HEK293T (cell line): ENCODE measurements at regions not wholly inside any gene's neighbourhood (a gene's known extent, or its start where the extent isn't known, plus 50 kb on each side); places are given as distances from the start of the nearest gene placed in this dataset.

Experiments
- CTCF ChIA-PET: fragments of 350-600 bp; formaldehyde crosslinking; extraction: SDS; loops from one replicate; lab custom pipeline; 2021; ENCODE audit warnings: antibody characterized with exemption, inconsistent platforms; lab: Yijun Ruan, JAX
- POLR2A ChIA-PET: fragments of 350-600 bp; formaldehyde crosslinking; extraction: SDS; loops from one replicate; lab custom pipeline; 2020; ENCODE audit warnings: antibody characterized with exemption, inconsistent platforms; lab: Yijun Ruan, JAX
- DNase-seq: peaks from one replicate; pipeline ENCODE4 v3.0.0; 2012; ENCODE audit warnings: mixed read lengths; ENCODE audit errors: extremely low spot score
- ARNT ChIP-seq: fragments of 450-650 bp; IDR thresholded peaks from 2 replicates; pipeline ENCODE4 v1.6.1; 2017; ENCODE audit warnings: mild to moderate bottlenecking
- BHLHE40 ChIP-seq: fragments of 450-650 bp; IDR thresholded peaks from 2 replicates; pipeline ENCODE4 v1.6.1; 2016; ENCODE audit warnings: mild to moderate bottlenecking, moderate library complexity, borderline replicate concordance
- CTBP1 ChIP-seq: fragments of 450-650 bp; IDR thresholded peaks from 2 replicates; pipeline ENCODE4 v1.6.1; 2016; ENCODE audit warnings: borderline replicate concordance
- ELF4 ChIP-seq: fragments of 450-650 bp; IDR thresholded peaks from 2 replicates; pipeline ENCODE4 v1.6.1; 2017; ENCODE audit warnings: antibody characterized with exemption
- FOXA1 ChIP-seq: fragments of 450-650 bp; IDR thresholded peaks from 2 replicates; pipeline ENCODE4 v1.6.1; 2016; ENCODE audit warnings: mild to moderate bottlenecking
- FOXK2 ChIP-seq: fragments of 450-650 bp; IDR thresholded peaks from 2 replicates; pipeline ENCODE4 v1.6.1; 2016; ENCODE audit warnings: mild to moderate bottlenecking
- FOXM1 ChIP-seq: fragments of 450-650 bp; IDR thresholded peaks from 2 replicates; pipeline ENCODE4 v1.6.1; 2017; ENCODE audit warnings: mild to moderate bottlenecking, borderline replicate concordance
- HDGF ChIP-seq: fragments of 450-650 bp; IDR thresholded peaks from 2 replicates; pipeline ENCODE4 v1.6.1; 2017; ENCODE audit warnings: antibody characterized with exemption, borderline replicate concordance
- L3MBTL2 ChIP-seq: fragments of 450-650 bp; conservative IDR thresholded peaks from 2 replicates; pipeline ENCODE4 v1.6.1; 2016; ENCODE audit warnings: mild to moderate bottlenecking
- LEF1 ChIP-seq: fragments of 450-650 bp; IDR thresholded peaks from 2 replicates; pipeline ENCODE4 v1.6.1; 2017; ENCODE audit warnings: mild to moderate bottlenecking, borderline replicate concordance
- NFRKB ChIP-seq: fragments of 450-650 bp; IDR thresholded peaks from 2 replicates; pipeline ENCODE4 v1.6.1; 2016; ENCODE audit warnings: mild to moderate bottlenecking, moderate library complexity
- SP1 ChIP-seq: fragments of 450-650 bp; IDR thresholded peaks from 2 replicates; pipeline ENCODE4 v1.6.1; 2017
- SUZ12 ChIP-seq: fragments of 450-650 bp; IDR thresholded peaks from 2 replicates; pipeline ENCODE4 v1.6.1; 2016; ENCODE audit warnings: mild to moderate bottlenecking
- TARDBP ChIP-seq: fragments of 450-650 bp; IDR thresholded peaks from 2 replicates; pipeline ENCODE4 v1.6.1; 2016
- ZNF384 ChIP-seq: fragments of 450-650 bp; IDR thresholded peaks from 2 replicates; pipeline ENCODE4 v1.6.1; 2016
- TF ChIP-seq, protein P1 (sequence below): fragments of 450-650 bp; IDR thresholded peaks from 2 replicates; pipeline ENCODE4 v1.6.1; 2016

DNA sequence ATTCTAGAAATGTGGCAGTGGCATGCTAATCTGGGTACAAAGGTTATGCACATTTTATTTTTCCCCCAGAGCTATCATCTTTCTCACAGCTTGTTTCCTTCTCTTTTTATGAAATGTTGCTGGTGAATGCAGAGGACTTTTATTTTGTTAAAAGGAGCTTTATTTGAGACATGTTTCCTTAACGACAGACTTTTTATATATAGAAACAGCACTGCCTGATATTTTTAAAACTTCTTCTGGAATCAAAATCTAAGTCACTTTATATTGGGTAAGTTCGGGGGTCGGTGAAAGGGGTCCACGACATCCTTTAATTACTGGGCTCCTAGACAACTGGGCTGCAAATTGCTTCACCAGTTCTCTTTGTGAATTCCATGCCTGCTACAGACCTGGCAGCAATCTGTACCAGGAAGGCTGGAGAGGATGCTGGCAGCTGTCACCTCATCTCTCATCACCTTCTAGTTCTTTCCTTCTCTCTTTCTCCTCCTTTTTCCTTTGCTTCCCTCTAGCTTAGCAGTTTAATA, 464.7 kb downstream of the PDCD6IP start:
- DNase-seq: no peak
- TF ChIP-seq BHLHE40 (no peak), LEF1 (no peak), ELF4 (no peak), FOXK2 (no peak), SP1 (no peak), TARDBP (no peak), FOXA1 (no peak), HDGF (no peak), FOXM1 (no peak)
- CTCF ChIA-PET: interaction anchor here (1.3 kb wide), 1 partner anchor 156 kb away, joined by 3 read pairs; no protein-coding TSS in a partner anchor
- POLR2A ChIA-PET: no interaction called here

DNA sequence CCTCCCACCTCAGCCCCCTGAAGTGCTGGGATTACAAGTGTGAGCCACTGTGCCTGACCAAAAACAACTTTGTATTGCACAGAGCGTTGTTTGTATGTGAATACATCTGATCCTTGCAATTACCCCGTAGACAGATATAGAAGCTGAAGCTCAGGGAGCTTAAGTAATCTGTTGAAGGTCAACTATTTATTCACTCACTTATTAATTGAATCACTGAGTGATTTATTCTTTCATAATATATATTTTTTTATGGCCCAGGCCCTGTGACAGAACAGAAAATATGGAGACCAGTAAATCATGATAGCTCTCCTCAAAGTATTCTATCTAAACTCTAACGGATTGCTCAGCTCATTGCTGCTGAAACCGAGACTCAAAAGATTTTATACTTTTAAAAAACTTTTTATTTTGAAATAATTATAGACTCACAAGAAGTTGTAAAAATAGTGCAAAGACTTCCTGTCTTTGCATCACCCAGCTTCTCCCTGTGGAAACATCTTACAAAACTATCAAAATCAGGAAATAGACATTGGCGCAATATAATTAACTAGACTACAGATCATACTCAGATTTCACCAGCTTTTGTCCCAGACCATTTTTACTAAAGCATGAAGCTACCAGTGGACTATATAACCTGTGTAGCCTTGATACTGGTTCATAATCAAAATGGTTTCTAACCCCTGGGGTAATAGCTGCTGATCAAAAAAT, 466.1 kb downstream of the PDCD6IP start:
- no peak for DNase-seq
- TF ChIP-seq L3MBTL2: no peak
- no peak for TF ChIP-seq HDGF
- TF ChIP-seq BHLHE40: no peak
- no peak for TF ChIP-seq ELF4
- TF ChIP-seq SUZ12: no peak
- TF ChIP-seq LEF1: no peak
- no peak for TF ChIP-seq TARDBP
- POLR2A ChIA-PET: no interaction called here
- CTCF ChIA-PET: no interaction called here

DNA sequence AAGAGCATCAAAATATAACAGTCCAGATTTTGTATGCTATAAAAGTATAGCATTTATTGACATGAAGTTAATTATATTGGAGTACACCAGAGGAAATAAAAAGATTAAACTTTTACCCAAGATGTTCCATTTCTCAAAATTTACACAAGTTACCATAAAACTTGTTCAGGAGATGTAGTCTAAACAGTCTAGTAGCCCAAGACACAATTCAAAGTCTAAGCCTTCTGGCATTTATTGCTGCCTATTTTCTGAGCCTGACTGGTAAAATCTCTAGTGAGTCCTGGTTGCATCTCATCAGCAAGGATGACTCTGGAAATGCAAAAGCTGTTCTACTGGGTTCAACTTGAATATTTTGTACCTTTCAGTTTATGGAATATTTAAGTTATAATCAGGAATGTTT, 468.7 kb downstream of the PDCD6IP start:
- POLR2A ChIA-PET: no interaction called here
- TF ChIP-seq LEF1 (no peak), CTBP1 (no peak), L3MBTL2 (no peak), TARDBP (no peak), ELF4 (no peak), FOXM1 (no peak), FOXK2 (no peak), NFRKB (no peak), HDGF (no peak), ARNT (no peak), FOXA1 (no peak), SP1 (no peak), SUZ12 (no peak), ZNF384 (no peak), BHLHE40 (no peak)
- TF ChIP-seq, protein P1, sequence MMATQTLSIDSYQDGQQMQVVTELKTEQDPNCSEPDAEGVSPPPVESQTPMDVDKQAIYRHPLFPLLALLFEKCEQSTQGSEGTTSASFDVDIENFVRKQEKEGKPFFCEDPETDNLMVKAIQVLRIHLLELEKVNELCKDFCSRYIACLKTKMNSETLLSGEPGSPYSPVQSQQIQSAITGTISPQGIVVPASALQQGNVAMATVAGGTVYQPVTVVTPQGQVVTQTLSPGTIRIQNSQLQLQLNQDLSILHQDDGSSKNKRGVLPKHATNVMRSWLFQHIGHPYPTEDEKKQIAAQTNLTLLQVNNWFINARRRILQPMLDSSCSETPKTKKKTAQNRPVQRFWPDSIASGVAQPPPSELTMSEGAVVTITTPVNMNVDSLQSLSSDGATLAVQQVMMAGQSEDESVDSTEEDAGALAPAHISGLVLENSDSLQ: no peak
- CTCF ChIA-PET: no interaction called here
- no peak for DNase-seq

DNA sequence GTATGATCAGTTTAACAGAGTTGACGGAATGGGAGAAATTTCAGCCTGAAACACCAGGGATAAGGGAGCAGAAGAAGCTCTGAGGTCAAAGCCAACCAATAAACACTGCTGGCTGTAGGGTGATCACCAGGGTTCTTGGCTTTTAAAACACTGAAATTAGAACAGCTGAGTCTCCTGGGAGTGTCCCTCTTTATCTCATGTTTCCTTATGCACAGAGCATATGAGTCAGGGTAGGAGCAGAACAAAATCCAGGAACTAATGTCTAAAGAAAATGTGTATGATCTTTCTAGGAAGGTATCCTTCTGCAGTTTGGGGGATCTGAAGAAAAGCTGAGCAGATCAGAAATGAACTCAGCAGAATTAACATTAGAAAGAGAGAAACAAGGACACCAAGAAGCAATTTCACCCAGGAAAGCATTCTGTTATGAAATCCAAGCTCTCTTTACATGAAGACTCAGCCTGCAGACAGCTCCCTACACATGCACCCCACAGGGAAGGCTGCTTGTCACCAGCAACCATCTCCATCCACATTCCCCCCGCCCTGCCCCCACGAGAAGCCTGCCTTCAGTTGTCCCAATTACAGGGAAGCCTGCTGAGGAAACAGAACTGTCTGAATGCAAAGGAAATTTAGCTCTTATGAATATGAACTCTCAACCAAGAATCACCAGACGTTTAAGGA, 469.7 kb downstream of the PDCD6IP start:
- TF ChIP-seq ELF4: no peak
- TF ChIP-seq FOXK2: no peak
- TF ChIP-seq FOXA1: no peak
- no peak for TF ChIP-seq L3MBTL2
- TF ChIP-seq SUZ12: no peak
- TF ChIP-seq TARDBP: no peak
- no peak for TF ChIP-seq LEF1
- no peak for TF ChIP-seq ZNF384
- no peak for TF ChIP-seq FOXM1
- no peak for TF ChIP-seq HDGF
- TF ChIP-seq, protein P1: no peak
- TF ChIP-seq SP1: no peak
- no peak for TF ChIP-seq NFRKB
- no peak for TF ChIP-seq CTBP1
- ChIA-PET POLR2A (no interaction called here), CTCF (no interaction called here)
- no peak for DNase-seq

DNA sequence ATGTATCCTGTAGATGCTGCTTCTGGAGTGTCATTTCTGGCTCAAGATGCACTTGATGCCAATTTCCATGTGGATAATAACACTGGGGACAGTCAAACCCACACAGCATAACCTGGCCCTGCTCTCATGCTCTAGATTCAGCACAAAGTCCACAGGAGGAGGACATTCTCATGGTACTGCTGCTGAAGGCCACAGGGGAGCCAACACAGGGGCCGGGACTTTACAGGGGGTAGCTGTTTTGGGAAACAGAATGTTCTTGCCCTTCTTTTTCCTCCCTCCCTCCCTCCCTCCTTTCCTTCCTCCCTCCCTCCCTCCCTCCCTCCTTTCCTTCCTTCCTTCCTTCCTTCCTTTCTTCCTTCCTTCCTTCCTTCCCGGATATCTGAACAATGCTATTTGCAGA, 477.4 kb downstream of the PDCD6IP start:
- ChIA-PET CTCF (interaction anchor here (0.6 kb wide), 1 partner anchor 864 kb away, joined by 3 read pairs; no protein-coding TSS in a partner anchor), POLR2A (no interaction called here)
- TF ChIP-seq FOXK2 (no peak), HDGF (no peak), L3MBTL2 (no peak)
- no peak for DNase-seq

DNA sequence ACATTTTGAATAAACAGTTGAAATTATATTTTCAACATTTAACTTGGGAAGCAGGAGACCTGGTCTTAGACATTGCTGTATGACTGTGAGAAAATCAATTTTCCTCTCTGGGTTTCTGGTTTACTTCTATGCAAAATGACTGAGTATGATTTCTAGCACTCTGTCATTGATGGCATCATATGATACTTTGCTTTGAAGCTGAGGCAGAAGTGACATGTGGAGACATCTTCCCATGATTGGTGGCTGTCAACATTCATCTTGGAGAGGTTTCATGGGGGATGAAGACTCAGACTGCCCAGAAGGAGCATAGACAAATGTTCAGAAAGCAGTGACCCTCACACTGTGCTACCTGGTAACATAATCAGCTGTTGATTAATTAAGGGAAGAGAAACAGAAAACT, 477.9 kb downstream of the PDCD6IP start:
- CTCF ChIA-PET: interaction anchor here (0.6 kb wide), 1 partner anchor 863 kb away, joined by 3 read pairs; no protein-coding TSS in a partner anchor
- POLR2A ChIA-PET: no interaction called here

DNA sequence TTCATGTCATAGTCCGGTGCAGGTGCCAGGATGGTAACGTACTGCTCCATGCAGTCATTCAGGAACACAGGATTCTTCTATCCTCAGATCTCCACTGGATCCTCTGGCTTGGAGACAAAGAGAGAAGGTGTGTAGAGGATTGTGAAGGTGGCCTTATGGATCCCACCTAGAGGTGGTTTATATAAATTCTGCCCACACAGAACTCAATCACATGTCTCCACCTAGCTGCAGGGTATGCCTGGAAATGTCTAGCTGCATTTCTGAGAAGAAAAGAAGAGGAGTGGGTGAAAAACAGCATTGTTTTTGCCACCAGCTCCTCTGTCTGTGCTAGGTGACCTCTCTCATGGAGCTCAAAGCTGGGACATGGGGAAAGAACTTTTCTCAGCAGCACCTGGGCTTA, 478.7 kb downstream of the PDCD6IP start:
- DNase-seq: no peak
- ChIA-PET CTCF (no interaction called here), POLR2A (no interaction called here)
- TF ChIP-seq NFRKB (no peak), ARNT (no peak), SUZ12 (no peak), LEF1 (no peak), CTBP1 (no peak), HDGF (no peak), ELF4 (no peak), FOXM1 (no peak), SP1 (no peak), L3MBTL2 (no peak)

More for the DNA sequence above, 477.9 kb downstream of the PDCD6IP start:
- TF ChIP-seq FOXM1 (no peak), NFRKB (no peak), FOXA1 (no peak), ZNF384 (no peak), HDGF (no peak), BHLHE40 (no peak)
- no peak for DNase-seq
